Kasumi-1 (cell line): ENCODE measurements at regions not wholly inside any gene's neighbourhood (a gene's known extent, or its start where the extent isn't known, plus 50 kb on each side); places are given as distances from the start of the nearest gene placed in this dataset.
"Not testable (repeated sequence)": the region's sequence is repeated elsewhere in the genome, so short reads cannot be mapped to it uniquely, and the experiment has no call there.

ENCODE experiments used
- DNase-seq, 2 experiments: peaks; one replicate each; lab custom pipeline; 2025; lab: John Stamatoyannopoulos, UW

- not testable (repeated sequence) for DNase-seq
These were observed 330.1 kb upstream of the AR start for GRCh38 chrX:67213686-67214085.

- DNase-seq, result peak; percentile 51 to 66
These were observed 335.9 kb upstream of the AR start for GRCh38 chrX:67207912-67208311.

- DNase-seq, result no peak
These were observed 384.4 kb upstream of the AR start for GRCh38 chrX:67159437-67159836.

GRCh38 chrX:67114635-67115034 lies 429.2 kb upstream of the AR start:
- DNase-seq, result no peak

- no peak for DNase-seq
These were observed 438.1 kb upstream of the AR start for GRCh38 chrX:67105758-67106116.

- no peak for DNase-seq
These were observed 438.7 kb upstream of the AR start for GRCh38 chrX:67104982-67105757.

GRCh38 chrX:67100031-67100884 lies 443.6 kb upstream of the AR start:
- DNase-seq, result no peak

GRCh38 chrX:67094061-67094460 lies 449.8 kb upstream of the AR start:
- no peak for DNase-seq

- no peak for DNase-seq
These were observed 411.9 kb upstream of the EDA2R start for GRCh38 chrX:67050760-67051159.

- DNase-seq, result no peak
These were observed 406.0 kb upstream of the EDA2R start for GRCh38 chrX:67044866-67045265.

GRCh38 chrX:67044029-67044653 lies 405.3 kb upstream of the EDA2R start:
- DNase-seq, result no peak

- DNase-seq, result no peak
These were observed 365.6 kb upstream of the EDA2R start for GRCh38 chrX:67004451-67004850.

- no peak for DNase-seq
These were observed 355.9 kb upstream of the EDA2R start for GRCh38 chrX:66994729-66995128.

- DNase-seq, result not testable (repeated sequence)
These were observed 353.2 kb upstream of the EDA2R start for GRCh38 chrX:66992077-66992476.

- DNase-seq, result no peak
These were observed 349.5 kb upstream of the EDA2R start for GRCh38 chrX:66988331-66988730.

GRCh38 chrX:66961665-66962064 lies 322.8 kb upstream of the EDA2R start:
- no peak for DNase-seq

GRCh38 chrX:66931713-66932112 lies 292.8 kb upstream of the EDA2R start:
- DNase-seq, result no peak

- not testable (repeated sequence) for DNase-seq
These were observed 291.6 kb upstream of the EDA2R start for GRCh38 chrX:66930516-66930915.

- DNase-seq, result no peak
These were observed 281.4 kb upstream of the EDA2R start for GRCh38 chrX:66920296-66920695.

GRCh38 chrX:66919280-66919832 lies 280.5 kb upstream of the EDA2R start:
- no peak for DNase-seq

- no peak for DNase-seq
These were observed 279.6 kb upstream of the EDA2R start for GRCh38 chrX:66918511-66918910.

- no peak for DNase-seq
These were observed 277.0 kb upstream of the EDA2R start for GRCh38 chrX:66915893-66916292.

- peak; percentile 48 to 67 for DNase-seq
These were observed 275.2 kb upstream of the EDA2R start for GRCh38 chrX:66914080-66914479.
